ENCODE measurements at regions not wholly inside any gene's neighbourhood (a gene's known extent, or its start where the extent isn't known, plus 50 kb on each side); places are given as distances from the start of the nearest gene placed in this dataset.

DNA sequence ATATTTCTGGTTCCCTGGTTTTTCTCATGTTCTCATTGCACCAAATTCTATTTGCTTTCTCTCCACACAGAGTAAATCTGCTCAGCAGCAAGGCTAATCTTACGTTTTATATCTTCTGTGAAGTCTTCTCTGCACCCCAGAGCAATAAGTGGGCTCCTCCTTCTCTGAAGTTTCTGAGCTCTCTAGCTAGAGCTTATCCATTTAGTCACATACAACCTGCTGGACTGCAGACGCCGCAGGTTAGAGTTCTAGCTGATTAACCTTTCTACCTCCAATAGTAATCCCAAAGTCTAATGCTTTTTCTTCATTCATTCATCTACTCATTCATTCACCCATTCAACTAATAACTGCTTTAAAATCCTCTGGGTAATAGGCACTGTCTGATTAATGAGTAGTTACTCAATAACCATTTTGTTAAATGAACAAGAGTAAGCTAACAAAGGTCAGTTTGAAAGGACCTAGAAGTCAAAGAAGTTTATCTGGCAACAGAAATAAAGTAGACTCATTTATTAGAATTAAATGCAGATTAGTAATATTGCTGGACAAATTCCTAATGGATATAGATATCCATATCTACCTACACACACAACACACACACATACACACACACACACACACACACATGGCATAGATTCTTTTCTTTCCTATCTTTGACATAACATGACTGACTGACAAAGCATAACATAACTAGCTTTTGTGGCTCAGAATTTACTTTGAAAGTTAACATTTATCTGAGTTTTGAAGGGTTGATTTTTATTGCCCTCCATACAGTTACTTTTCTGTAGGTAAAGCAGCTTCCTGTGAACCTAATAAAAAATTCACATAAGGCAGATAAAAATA is 984.6 kb upstream of the SEMA6A start:
- Histone ChIP-seq H3K36me3 (no peaks in the 10 kb centered on the region), H3F3A (ENCODE audit: low read depth) (no peaks in the 10 kb centered on the region), H3K27me3 (no peaks in the 10 kb centered on the region), H4K20me1 (ENCODE audit: low read depth) (no peaks in the 10 kb centered on the region), H3K27ac (no peak overlapping the region), H3K9me3 (ENCODE audit: low read depth) (no peaks in the 10 kb centered on the region), H3K4me3 (no peak overlapping the region), H3K4me1 (no peaks in the 10 kb centered on the region), H3K4me2 (no peak overlapping the region), H3K9ac (no peak overlapping the region), H2AFZ (replicated peaks) (no peak overlapping the region), H3K79me2 (ENCODE audit: low read depth) (no peaks in the 10 kb centered on the region)
- no peaks in the 10 kb centered on the region for H3K36me3 Mint-ChIP-seq
- H3K27me3 Mint-ChIP-seq (ENCODE audit: insufficient read depth, low read depth), result no peaks in the 10 kb centered on the region
- no peak overlapping the region for H3K27ac Mint-ChIP-seq
- no peak overlapping the region for H3K4me3 Mint-ChIP-seq
- DNase-seq (ENCODE audit: low spot score), result no peak
- H3K9me3 Mint-ChIP-seq, result no peaks in the 10 kb centered on the region
- TF ChIP-seq EZH2 (IDR thresholded peaks at IDR 0.05), result no peak
- TF ChIP-seq EZH2phosphoT487 (IDR thresholded peaks at IDR 0.05), result no peak
- TF ChIP-seq, protein P1, sequence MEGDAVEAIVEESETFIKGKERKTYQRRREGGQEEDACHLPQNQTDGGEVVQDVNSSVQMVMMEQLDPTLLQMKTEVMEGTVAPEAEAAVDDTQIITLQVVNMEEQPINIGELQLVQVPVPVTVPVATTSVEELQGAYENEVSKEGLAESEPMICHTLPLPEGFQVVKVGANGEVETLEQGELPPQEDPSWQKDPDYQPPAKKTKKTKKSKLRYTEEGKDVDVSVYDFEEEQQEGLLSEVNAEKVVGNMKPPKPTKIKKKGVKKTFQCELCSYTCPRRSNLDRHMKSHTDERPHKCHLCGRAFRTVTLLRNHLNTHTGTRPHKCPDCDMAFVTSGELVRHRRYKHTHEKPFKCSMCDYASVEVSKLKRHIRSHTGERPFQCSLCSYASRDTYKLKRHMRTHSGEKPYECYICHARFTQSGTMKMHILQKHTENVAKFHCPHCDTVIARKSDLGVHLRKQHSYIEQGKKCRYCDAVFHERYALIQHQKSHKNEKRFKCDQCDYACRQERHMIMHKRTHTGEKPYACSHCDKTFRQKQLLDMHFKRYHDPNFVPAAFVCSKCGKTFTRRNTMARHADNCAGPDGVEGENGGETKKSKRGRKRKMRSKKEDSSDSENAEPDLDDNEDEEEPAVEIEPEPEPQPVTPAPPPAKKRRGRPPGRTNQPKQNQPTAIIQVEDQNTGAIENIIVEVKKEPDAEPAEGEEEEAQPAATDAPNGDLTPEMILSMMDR (IDR thresholded peaks at IDR 0.05), result no peak
- peaks cover 6% of the 10 kb centered on the region for H3K4me1 Mint-ChIP-seq

DNA sequence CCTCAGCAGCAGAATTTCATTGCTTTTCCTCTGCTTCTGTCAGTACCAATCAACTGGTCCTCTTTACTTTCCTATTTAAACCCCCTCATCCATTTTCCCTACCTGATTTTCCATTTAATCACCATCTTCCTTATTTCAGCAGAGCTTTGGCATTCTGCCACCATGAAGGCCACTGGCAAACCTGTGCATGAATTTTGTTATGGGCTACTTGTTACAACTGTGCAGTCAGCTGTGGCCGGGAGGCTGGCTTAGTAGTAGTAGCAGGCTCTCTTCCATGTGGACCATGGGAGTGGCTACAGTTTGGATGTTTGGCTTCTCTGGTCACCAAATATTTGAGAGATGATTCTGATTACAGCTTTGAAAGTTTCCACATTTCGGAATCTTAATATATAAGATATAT is 976.6 kb upstream of the SEMA6A start:
- no peak overlapping the region for H3K4me3 Mint-ChIP-seq
- no peak for DNase-seq (ENCODE audit: low spot score)
- Histone ChIP-seq H3F3A (ENCODE audit: low read depth) (no peaks in the 10 kb centered on the region), H4K20me1 (ENCODE audit: low read depth) (no peaks in the 10 kb centered on the region), H2AFZ (replicated peaks) (no peak overlapping the region), H3K9me3 (ENCODE audit: low read depth) (no peaks in the 10 kb centered on the region), H3K36me3 (no peaks in the 10 kb centered on the region), H3K27me3 (no peaks in the 10 kb centered on the region), H3K4me3 (no peak overlapping the region), H3K9ac (no peak overlapping the region), H3K4me2 (no peak overlapping the region), H3K4me1 (no peaks in the 10 kb centered on the region), H3K27ac (no peak overlapping the region), H3K79me2 (ENCODE audit: low read depth) (no peaks in the 10 kb centered on the region)
- H3K27ac Mint-ChIP-seq, result no peak overlapping the region
- no peaks in the 10 kb centered on the region for H3K9me3 Mint-ChIP-seq
- no peaks in the 10 kb centered on the region for H3K36me3 Mint-ChIP-seq
- no peaks in the 10 kb centered on the region for H3K27me3 Mint-ChIP-seq (ENCODE audit: insufficient read depth, low read depth)
- TF ChIP-seq, protein P1 (IDR thresholded peaks at IDR 0.05), result no peak
- TF ChIP-seq EZH2phosphoT487 (IDR thresholded peaks at IDR 0.05) (no peak), EZH2 (IDR thresholded peaks at IDR 0.05) (no peak)
- H3K4me1 Mint-ChIP-seq, result no peaks in the 10 kb centered on the region

DNA sequence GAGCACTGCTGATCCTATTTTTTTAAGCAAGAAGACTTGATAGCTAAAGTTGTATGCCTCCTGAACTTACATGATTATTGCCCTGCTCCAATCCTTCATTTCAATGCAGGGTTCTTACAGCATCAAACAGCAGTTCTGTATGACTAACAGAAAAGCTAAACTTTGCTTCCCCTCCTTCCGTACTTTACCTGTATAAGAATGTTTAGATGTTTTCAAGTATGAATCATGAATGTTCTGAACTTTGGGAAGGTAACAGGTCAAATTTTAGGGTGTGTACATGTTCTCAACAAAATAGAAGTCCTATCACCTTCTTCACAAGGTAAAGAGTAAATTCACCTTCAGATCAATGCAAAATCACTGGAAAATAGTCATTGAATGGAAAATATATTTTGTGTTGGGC is 972.6 kb upstream of the SEMA6A start:
- Histone ChIP-seq H3K4me2 (no peak overlapping the region), H3K36me3 (no peaks in the 10 kb centered on the region), H3F3A (ENCODE audit: low read depth) (peaks cover 6% of the 10 kb centered on the region), H3K4me3 (no peak overlapping the region), H3K4me1 (no peaks in the 10 kb centered on the region), H3K9me3 (ENCODE audit: low read depth) (no peaks in the 10 kb centered on the region), H4K20me1 (ENCODE audit: low read depth) (no peaks in the 10 kb centered on the region), H3K27me3 (no peaks in the 10 kb centered on the region), H3K79me2 (ENCODE audit: low read depth) (no peaks in the 10 kb centered on the region), H3K27ac (no peak overlapping the region), H3K9ac (no peak overlapping the region), H2AFZ (replicated peaks) (no peak overlapping the region)
- H3K9me3 Mint-ChIP-seq, result no peaks in the 10 kb centered on the region
- no peak overlapping the region for H3K4me3 Mint-ChIP-seq
- no peaks in the 10 kb centered on the region for H3K27me3 Mint-ChIP-seq (ENCODE audit: insufficient read depth, low read depth)
- H3K27ac Mint-ChIP-seq, result no peak overlapping the region
- no peaks in the 10 kb centered on the region for H3K4me1 Mint-ChIP-seq
- no peak for DNase-seq (ENCODE audit: low spot score)
- TF ChIP-seq EZH2 (IDR thresholded peaks at IDR 0.05), result no peak
- no peak for TF ChIP-seq EZH2phosphoT487 (IDR thresholded peaks at IDR 0.05)
- TF ChIP-seq, protein P1 (IDR thresholded peaks at IDR 0.05), result no peak
- no peaks in the 10 kb centered on the region for H3K36me3 Mint-ChIP-seq

Measured in neural progenitor cell (in vitro differentiated cells).